H54 (cell line): ENCODE measurements at regions not wholly inside any gene's neighbourhood (a gene's known extent, or its start where the extent isn't known, plus 50 kb on each side); places are given as distances from the start of the nearest gene placed in this dataset.

Source experiments
- DNase-seq: peaks from one replicate; pipeline ENCODE4 v3.0.0; 2011; ENCODE audit warnings: low spot score, mixed read lengths; ENCODE audit not compliant: insufficient read length
- FAIRE-seq: peaks from 3 replicates; lab custom pipeline; 2011; peaks lifted over from hg19 to GRCh38; lab: Jason Lieb, UNC
- POLR2A ChIP-seq: IDR thresholded peaks from 2 replicates; pipeline ENCODE4 v1.6.1; 2011; ENCODE audit warnings: low read depth, mild to moderate bottlenecking, low read length

DNA sequence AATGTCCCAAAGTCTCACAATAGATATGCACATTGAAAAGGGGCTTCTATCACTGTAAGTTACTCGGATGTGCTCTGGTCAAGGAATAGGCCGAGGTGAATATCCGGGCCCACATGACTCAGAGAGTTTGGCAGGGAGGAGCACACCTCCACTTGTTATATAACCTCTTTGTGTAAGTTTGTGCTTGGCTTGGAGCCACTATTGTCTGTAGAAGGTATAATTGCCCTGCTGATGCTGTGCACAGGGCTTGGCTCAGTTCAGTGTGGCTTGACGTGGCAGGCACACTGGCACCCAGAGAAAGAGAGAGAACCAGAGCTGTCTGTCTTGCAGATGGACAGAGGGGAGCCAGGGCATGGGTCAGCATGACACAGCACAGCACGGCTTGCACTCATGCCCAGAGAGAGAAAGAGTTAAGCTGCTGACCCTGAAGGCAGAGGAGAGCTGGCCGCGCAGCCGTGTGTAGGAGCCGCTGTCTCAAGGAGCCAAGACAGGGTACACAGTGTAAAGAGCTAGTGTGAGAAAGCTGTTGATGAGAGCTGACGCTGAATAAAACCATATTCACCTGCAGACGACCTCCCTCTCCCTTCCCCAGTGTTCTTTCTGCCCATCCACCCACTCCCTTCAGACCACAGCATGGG lies 482.5 kb downstream of the C6orf118 start:
- no peak for FAIRE-seq
- no peak for DNase-seq
- TF ChIP-seq POLR2A = no peak

DNA sequence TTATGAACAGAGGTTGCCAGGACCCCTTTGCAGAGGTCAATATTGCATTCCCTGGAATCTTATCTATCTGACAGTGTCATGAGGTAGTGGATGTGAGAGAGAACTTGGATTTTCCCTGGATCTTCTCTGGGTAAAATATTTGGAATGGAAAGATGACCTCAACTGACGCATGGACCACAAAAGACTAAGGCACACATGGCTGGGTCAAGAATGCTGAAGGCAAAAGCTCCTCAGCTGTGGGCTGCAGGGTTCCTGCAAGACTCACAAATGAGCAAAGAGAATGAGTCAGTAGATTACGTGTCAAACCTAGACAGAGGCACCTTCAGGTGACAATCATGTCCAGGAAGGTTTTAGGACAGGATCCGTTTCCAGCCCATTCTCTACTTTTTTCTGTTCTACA lies 484.0 kb downstream of the C6orf118 start:
- TF ChIP-seq POLR2A = no peak

DNA sequence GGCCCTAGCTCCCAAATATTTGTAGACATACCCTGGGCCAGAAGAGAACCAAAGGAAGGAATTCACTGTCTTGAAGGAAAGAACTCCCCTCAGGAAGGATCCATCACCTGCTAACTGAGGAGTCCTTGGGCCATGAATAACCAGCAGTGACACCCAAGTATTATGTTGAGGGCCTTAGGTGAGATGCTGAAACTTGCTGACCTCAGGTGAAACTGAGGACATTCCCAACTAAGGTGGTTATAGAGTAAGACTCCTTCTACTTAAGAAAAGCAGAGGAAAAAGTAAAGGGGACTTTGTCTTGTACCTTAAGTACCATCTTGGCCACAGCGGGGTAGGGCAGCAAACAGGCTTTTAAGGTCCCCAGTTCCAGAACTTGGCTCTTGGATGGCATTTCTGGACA lies 491.7 kb downstream of the C6orf118 start:
- DNase-seq = no peak
- no peak for FAIRE-seq
- no peak for TF ChIP-seq POLR2A

More for the DNA sequence above, 484.0 kb downstream of the C6orf118 start:
- DNase-seq (no peak), FAIRE-seq (no peak)

DNA sequence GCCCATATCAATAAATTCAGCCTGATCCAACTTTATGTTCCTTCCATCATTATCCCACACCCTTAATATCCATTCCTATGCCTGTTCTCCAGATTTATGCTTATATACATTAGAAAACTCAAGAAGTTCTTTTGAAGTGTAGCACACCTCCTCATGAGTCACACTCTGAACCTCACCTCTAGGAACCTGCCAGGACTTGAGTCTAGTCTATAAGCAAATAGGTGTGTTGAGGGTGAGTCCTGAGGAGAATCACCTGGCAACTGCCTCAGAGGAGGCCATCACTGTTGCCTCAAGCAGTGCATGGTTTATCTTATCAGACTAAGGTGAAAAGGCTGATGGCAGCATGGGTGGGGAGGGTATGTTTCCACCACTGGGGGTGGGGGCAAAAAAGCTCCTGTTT lies 496.7 kb downstream of the C6orf118 start:
- DNase-seq (no peak), FAIRE-seq (no peak)
- no peak for TF ChIP-seq POLR2A

DNA sequence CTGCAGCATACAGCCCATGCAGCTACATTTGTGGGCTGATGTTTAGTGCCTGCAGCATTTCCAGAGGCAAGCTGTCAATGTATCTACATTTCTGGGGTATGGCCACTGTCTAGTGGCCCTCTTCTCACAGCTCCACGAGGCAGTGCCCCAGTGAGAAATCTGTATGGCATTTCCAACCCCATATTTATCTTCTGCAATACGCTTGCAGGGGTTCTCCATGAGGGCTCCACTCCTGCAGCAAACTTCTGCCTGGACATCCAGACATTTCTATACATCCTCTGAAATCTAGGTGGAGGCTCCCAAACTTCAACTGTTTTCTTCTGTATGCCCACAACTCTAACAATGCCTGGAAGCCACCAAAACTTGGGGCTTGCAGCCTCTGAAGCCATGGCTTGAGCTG lies 502.3 kb downstream of the C6orf118 start:
- no peak for FAIRE-seq
- no peak for TF ChIP-seq POLR2A
- DNase-seq = no peak

DNA sequence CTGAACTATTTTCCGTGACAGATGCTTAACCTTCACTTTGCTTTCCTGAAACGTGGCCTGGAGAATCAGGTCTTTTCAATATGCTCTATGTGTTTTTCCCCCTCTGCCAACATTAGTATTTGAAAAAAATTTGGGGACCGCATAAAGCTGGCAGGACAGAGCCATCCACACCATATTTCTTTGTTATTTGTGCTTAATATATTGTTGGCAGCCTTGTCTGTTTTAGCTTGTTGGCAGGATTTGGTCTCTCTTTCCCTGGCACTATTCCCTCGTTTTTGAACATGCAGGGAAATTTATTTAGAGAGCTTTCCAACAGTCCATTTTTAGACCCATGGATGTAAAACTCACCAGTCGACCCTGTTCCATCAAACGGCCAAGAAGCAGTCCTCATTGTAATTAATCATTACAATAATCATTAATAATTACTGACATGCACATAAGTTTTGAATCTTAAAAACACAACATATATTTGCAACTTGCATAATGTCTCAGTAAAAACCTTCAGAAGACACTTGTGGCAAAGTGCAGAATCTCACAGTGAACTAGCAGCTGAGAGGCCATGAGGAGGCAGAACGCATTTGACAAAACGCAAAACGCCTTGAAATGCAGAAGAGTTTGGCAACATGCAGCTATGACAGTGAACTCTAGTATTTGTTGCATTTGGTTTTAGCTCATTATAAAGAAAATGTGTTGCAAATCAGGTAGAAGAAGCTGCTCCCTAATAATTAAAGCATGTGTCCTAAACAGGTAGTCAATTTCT lies 514.2 kb downstream of the C6orf118 start:
- TF ChIP-seq POLR2A = no peak
- no peak for DNase-seq
- FAIRE-seq = no peak

DNA sequence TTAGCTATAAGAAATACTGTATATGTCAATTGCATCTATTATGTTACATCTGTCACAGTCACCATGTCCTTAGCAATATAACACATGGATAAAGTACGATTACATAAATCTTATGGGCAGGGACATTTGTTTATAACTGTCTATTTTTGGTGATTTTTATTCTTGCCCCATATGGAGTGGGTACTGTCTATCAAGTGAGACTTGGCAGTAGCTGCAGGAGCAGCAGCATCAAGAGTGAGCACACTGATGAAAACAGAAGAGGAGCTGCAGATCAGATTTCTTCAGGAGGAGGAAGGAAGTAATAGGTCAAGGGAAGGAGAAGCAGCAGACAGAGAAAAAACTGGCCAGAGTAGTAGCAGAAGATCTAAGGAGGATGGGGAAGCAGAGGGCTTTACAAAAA lies 516.7 kb downstream of the C6orf118 start:
- no peak for TF ChIP-seq POLR2A
- no peak for DNase-seq
- FAIRE-seq = no peak

DNA sequence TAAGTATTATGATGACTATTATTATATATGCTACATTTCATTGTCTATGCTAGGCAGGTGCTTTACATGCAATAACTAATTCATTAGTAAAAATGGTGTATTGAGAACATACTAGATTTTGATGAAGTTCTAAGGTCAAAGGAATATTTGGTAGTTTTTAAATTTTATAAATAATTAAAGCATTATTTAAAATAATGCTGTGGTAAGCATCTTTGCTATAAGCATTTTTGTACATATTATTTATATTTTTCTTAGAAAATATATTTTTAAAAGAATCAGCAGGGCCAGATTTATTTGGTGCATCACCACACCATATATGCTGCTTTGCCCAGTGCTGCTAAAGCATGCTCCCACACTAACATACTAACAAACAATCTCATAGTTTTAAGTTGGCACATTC lies 517.9 kb downstream of the C6orf118 start:
- FAIRE-seq (no peak), DNase-seq (no peak)
- no peak for TF ChIP-seq POLR2A

DNA sequence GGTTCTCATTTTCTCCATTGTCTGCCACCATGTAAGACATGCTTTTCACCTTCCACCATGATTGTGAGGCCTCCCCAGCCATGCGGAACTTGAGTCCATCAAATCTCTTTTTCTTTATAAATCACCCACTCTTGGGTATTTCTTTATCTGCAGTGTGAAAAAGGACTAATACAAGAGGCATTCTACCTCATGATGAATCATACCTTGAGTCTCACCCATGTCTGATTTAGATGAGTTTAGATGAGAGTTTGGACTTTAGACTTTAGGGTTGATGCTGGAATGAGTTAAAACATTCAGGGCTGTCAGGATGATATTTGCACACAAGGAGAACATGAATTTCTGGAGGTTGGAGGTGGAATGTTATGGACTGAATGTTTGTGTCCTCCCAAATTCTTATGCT lies 545.6 kb downstream of the C6orf118 start:
- DNase-seq (no peak), FAIRE-seq (no peak)
- no peak for TF ChIP-seq POLR2A

DNA sequence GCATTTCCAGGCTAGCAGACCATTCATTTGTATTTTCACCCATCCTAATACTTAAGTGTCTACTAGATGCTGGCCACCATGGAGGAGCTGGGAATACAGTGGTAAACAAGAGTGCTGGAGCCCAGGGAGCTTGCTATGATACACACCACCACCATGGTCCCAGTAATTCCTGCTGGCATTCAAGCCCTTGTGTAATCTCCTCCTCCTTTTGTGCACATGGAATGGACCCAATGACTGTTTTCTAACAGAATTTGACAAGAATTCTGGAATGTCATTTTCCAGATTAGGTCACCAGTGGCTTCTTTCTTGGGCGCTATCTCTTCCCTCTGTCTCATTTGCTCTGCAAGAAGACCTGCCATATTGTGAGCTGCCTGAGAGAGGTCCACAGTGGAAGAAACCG lies 552.0 kb downstream of the C6orf118 start:
- TF ChIP-seq POLR2A = no peak
- DNase-seq (no peak), FAIRE-seq (no peak)

DNA sequence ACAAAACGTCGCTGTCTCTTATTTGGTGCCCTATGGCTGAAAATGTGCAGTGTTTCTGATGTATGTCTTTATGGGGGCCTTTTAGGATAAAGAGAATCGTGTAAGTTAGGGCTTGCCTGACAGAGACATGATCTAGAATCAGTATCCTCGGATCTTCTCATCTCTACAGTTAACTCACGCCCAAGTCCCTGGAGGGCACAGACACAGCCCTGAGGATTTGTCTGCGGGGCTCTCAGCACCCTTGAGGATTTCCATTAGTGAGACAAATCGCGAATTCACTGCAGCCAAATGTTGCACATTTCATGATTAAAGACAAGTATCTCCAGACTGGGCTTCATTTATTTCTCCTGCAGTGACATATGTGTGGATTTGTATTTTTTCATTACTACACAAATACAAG lies 552.7 kb downstream of the C6orf118 start:
- DNase-seq (no peak), FAIRE-seq (no peak)
- no peak for TF ChIP-seq POLR2A

DNA sequence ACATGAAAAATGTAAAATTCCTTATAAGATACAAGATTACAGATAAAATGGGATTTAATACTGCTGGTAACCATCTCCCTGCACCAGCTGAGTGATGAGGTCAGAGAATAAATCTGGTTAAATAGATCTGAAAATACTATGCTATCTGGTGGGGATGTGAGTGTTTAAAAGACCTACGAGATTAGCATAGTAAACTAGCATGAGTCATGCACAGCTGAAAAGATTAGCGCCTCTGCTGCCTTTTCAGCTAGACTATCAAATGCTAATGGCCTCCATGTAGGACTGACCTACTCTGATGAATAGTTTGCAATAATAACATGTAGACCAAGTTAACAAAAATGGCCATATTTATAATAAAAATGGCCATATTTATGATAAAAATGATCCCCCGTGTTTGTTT lies 553.3 kb downstream of the C6orf118 start:
- FAIRE-seq (no peak), DNase-seq (no peak)
- no peak for TF ChIP-seq POLR2A

DNA sequence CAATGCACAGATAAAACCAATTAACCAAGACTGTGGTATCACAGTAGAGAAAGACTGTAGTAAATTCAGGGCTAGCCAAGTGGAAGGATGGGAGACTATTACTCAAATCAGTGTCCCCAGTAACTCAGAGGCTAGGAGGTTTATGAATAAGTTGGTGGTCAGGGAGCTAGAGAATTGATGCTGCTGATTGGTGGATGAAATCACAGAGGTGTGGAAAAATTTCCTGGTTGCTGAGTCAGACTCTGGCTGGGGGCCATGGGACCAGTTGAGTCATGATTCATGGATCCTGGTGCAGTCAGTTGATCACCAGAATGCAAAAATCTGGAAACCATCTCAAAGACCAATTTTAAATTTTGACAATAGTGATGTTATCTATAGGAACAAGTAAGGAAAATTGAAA lies 555.9 kb downstream of the C6orf118 start:
- DNase-seq = no peak
- no peak for TF ChIP-seq POLR2A
- FAIRE-seq = no peak

DNA sequence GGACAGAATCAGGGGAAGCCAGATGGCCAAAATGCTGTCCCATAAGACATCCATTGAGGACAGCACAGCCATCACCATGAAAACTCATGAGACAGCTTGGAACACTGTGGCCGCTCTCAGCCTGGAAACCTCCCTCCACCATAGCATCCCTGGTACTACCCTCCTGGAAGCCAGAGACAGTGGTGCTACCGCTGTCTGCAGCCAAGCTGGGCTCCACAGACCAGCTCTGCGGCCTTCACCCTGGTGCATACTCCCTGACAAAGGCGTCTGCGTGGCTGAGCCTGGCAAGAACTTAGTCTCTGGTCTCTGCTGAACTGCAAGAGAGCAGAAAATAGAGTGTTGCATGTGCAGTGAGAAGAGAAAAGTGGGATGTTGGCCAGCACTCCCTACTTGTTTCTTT lies 558.0 kb downstream of the C6orf118 start:
- no peak for TF ChIP-seq POLR2A
- no peak for DNase-seq
- FAIRE-seq = no peak

DNA sequence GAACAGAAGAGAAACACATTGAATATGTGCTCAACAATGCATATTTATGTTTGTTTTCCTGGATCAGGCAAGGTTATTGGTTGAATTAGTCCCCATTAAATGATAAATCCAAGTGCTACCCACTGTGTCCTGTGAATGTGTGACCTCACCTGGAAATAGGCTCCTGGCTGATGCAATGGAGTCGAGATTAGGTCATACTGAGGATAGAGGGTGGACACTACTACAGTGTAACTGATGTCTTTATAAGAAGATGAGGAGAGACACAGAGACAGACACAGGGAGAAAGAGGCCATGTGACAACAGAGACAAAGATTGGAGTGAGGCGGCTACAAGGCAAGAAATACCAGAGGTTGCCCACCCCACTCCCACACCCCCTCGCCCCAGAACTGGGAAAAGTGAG lies 559.3 kb downstream of the C6orf118 start:
- TF ChIP-seq POLR2A = no peak
- no peak for FAIRE-seq

More for the DNA sequence above, 559.3 kb downstream of the C6orf118 start:
- DNase-seq = no peak
